Stimulated activated memory B cell treated with anti-CD40 and anti-IgM and Interleukin-4, amounts not matched to agents 10 μg/mL and 1 μg/mL and 100 μg/mL, for 72 hours (primary cell): ENCODE measurements at regions not wholly inside any gene's neighbourhood (a gene's known extent, or its start where the extent isn't known, plus 50 kb on each side); places are given as distances from the start of the nearest gene placed in this dataset.

Experiments used
- ATAC-seq: fragments of 150-1000 bp; cut with Tn5 transposase; 2 replicates; pipeline ENCODE4 v1.10.0; 2021
- H3K27ac Mint-ChIP-seq: one replicate; pipeline ENCODE4 v1.8.0; 2022; ENCODE audit warnings: mild to moderate bottlenecking, mixed read lengths
- H3K27me3 Mint-ChIP-seq: one replicate; pipeline ENCODE4 v1.8.0; 2022; ENCODE audit warnings: mixed read lengths
- H3K36me3 Mint-ChIP-seq: one replicate; pipeline ENCODE4 v1.8.0; 2022; ENCODE audit warnings: mixed read lengths
- H3K4me1 Mint-ChIP-seq: one replicate; pipeline ENCODE4 v1.8.0; 2022; ENCODE audit warnings: mixed read lengths
- H3K4me3 Mint-ChIP-seq: one replicate; pipeline ENCODE4 v1.8.0; 2022; ENCODE audit warnings: mild to moderate bottlenecking, moderate library complexity, mixed read lengths
- H3K9me3 Mint-ChIP-seq: one replicate; pipeline ENCODE4 v1.8.0; 2022; ENCODE audit warnings: mixed read lengths

GRCh38 chr13:111939666-111940278 lies 127.2 kb upstream of the SOX1 start:
- Mint-ChIP-seq H3K36me3 (no peaks in the 10 kb centered on the region), H3K4me3 (no peak overlapping the region), H3K9me3 (peaks cover 8% of the 10 kb centered on the region), H3K27ac (no peak overlapping the region), H3K4me1 (no peaks in the 10 kb centered on the region), H3K27me3 (no peaks in the 10 kb centered on the region)
- no peak for ATAC-seq

DNA sequence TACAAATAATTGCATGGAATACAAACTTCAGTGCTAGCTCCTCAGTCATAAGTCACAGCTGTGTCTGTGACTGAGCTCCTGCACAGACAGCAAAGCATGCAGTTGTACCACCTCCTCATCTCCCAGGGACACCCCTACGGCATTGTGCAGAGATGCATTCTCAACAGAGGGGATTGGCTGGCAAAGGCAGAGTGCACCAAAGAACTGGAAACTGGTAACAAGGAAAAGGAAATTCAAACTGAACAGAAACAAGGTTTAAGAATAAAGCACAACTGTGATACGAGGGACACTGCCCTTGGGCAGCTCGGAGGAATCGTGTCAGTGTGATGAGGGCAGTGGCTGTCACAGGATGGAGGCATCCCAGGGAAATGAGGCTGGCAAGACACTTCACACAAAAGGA lies 126.1 kb upstream of the SOX1 start:
- no peaks in the 10 kb centered on the region for H3K4me1 Mint-ChIP-seq
- H3K27me3 Mint-ChIP-seq = no peaks in the 10 kb centered on the region
- peaks cover 8% of the 10 kb centered on the region for H3K9me3 Mint-ChIP-seq
- H3K36me3 Mint-ChIP-seq = no peaks in the 10 kb centered on the region
- no peak overlapping the region for H3K4me3 Mint-ChIP-seq
- ATAC-seq = no peak
- H3K27ac Mint-ChIP-seq = no peak overlapping the region

DNA sequence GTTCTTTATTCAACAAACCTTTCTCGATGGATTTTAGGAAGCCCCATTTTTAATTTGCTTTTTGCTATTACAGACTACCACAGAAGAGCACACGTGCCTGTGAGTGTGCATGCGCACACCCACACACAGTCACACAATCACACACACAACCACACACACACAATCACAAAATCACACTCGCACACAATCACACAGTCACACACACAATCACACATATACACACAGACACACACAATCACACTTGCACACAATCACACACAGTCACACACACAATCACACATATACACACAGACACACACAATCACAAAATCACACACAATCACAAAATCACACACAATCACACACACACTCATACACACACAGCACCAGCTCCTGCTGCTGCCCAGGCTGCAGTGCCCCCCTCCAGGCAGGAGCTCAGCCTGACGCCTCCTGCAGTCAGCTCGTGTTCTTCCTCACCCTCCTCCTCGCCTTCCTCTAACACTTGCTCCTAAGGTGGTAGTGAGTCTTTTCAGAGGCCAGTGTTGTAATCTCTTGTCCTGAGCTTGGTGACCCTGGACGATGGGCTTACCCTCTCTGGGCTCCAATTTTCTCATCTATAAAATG lies 125.0 kb upstream of the SOX1 start:
- no peak for ATAC-seq
- Mint-ChIP-seq H3K36me3 (no peaks in the 10 kb centered on the region), H3K27me3 (no peaks in the 10 kb centered on the region), H3K4me1 (no peaks in the 10 kb centered on the region), H3K27ac (no peak overlapping the region), H3K9me3 (peaks cover 8% of the 10 kb centered on the region), H3K4me3 (no peak overlapping the region)

DNA sequence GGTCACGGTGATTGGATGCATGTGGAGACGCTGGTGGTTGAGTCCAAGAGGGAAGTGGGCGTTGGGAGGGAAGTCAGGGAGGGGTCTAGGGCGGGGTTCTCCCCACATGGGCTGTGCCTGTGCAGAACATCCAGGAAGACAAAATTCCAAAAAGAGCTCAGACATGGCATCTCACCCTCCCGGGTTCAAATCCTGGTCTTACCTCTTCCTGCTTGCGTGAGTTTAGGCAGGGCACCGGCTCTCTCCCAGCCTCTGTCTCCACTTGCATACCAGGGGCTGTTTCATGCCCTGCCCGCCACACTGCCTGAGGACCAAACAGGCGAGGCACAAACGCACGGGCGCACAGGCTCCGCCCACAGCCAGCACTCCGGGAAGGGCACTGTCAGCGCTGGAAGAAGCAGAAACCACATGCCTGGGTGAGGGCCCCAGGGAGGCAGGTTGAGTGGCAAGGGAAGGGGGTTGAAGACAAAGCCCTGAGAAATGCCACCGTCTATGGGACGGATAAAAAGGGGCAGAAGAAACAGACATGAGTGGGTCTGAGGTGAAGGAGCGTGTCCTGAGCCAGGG lies 123.6 kb upstream of the SOX1 start:
- ATAC-seq = no peak
- H3K4me1 Mint-ChIP-seq = no peaks in the 10 kb centered on the region
- no peak overlapping the region for H3K27ac Mint-ChIP-seq
- no peaks in the 10 kb centered on the region for H3K36me3 Mint-ChIP-seq
- no peaks in the 10 kb centered on the region for H3K27me3 Mint-ChIP-seq
- no peak overlapping the region for H3K4me3 Mint-ChIP-seq
- H3K9me3 Mint-ChIP-seq = peaks cover 8% of the 10 kb centered on the region

DNA sequence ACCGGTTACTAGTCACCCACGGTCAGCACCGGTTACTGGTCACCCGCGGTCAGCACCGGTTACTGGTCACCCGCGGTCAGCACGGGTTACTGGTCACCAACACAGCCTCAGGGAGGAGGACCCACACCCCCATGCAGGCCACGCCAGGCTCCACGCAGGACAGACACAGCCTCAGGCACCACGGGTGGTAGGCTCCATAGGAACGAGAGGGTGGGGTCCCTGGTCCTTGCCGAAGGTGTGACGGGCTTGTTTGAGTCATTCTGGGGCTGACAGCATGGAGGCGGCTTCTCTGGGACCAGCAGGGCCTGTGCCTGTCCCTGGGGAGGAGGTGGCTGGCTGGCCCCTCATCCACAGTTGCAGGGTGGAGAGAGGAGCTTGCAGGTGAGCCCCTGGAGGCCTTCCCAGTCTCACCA lies 122.8 kb upstream of the SOX1 start:
- no peak for ATAC-seq
- no peaks in the 10 kb centered on the region for H3K27me3 Mint-ChIP-seq
- H3K4me1 Mint-ChIP-seq = no peaks in the 10 kb centered on the region
- peaks cover 8% of the 10 kb centered on the region for H3K9me3 Mint-ChIP-seq
- H3K36me3 Mint-ChIP-seq = no peaks in the 10 kb centered on the region
- no peak overlapping the region for H3K4me3 Mint-ChIP-seq
- no peak overlapping the region for H3K27ac Mint-ChIP-seq

DNA sequence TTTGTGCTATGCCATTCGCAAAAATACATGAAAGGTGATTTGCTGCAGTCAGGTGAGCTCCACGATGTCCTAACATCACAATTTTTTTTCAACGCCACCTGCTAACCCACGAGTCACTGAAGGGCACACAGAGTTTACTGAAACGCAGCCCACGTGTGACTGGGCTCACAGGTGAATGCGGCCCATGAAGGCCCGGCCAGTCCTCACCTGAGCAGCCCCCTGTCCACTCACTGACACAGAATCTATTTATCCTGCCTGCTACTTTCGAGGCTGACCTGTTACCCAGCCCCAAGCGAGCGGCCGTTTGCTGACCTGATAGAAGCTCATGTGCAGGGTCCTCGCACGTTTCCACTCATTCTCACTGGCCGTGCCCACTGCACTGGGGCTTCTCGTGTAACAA lies 121.9 kb upstream of the SOX1 start:
- H3K9me3 Mint-ChIP-seq = peaks cover 6% of the 10 kb centered on the region
- ATAC-seq = no peak
- no peak overlapping the region for H3K27ac Mint-ChIP-seq
- no peaks in the 10 kb centered on the region for H3K4me1 Mint-ChIP-seq
- no peak overlapping the region for H3K4me3 Mint-ChIP-seq
- H3K36me3 Mint-ChIP-seq = no peaks in the 10 kb centered on the region
- H3K27me3 Mint-ChIP-seq = no peaks in the 10 kb centered on the region

DNA sequence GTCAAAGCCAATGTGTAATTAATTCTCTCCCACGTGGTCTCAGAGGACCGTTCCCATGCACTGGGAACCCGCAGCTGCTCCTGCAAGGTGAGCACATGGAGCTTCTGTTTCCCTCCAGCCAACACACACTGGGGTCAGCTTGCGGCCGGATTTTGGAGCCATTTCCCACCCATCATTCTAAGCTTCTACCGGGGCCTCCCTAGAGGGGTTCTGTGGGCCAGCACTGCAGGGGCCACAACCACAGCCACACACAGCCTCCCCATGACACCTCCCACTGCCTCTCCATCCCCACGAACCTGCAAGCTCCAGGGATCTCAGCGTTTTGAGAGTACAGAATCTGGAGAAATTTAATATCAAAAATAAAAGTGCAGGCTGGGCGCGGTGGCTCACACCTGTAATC lies 120.7 kb upstream of the SOX1 start:
- H3K36me3 Mint-ChIP-seq = no peaks in the 10 kb centered on the region
- ATAC-seq = no peak
- peaks cover 8% of the 10 kb centered on the region for H3K9me3 Mint-ChIP-seq
- H3K4me3 Mint-ChIP-seq = no peak overlapping the region
- H3K27me3 Mint-ChIP-seq = no peaks in the 10 kb centered on the region
- H3K27ac Mint-ChIP-seq = no peak overlapping the region
- no peaks in the 10 kb centered on the region for H3K4me1 Mint-ChIP-seq

DNA sequence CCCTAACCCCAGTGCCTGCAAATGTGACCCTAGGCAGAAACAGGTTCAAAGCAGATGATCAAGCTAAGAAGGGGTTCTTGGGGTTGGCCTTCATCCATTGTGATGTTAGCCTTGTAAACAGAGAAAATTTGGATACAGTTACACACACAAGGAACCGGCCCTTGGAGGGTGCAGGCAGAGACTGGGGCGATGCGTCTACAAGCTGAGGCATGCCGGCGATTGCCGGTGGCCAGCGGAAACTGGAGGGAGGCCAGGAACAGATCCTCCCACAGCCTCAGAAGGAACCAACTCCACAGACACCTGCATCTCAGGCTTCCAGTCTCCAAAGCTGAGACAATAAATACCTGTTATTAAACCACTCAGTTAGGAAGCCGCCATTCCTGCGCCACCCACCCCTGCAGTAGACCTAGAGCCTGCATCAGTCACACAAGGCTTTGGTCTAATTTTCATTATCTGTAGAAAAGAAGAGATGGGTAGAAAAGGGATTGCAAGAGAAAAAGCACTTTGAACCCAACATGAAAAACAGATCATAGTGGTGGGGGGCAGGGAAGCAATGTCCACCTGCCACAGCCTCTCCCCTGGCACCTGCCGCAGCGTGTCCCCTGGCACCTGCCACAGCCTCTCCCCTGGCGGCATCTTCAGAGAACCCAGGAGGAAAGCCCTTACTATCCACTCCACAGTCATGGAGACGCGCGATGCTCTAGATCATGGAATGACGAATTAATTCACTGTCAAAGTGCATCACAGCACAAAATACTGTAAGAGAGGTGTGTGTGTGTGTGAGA lies 119.7 kb upstream of the SOX1 start:
- no peak for ATAC-seq
- Mint-ChIP-seq H3K27ac (no peak overlapping the region), H3K4me1 (no peaks in the 10 kb centered on the region), H3K27me3 (no peaks in the 10 kb centered on the region), H3K4me3 (no peak overlapping the region), H3K9me3 (peaks cover 3% of the 10 kb centered on the region), H3K36me3 (no peaks in the 10 kb centered on the region)

DNA sequence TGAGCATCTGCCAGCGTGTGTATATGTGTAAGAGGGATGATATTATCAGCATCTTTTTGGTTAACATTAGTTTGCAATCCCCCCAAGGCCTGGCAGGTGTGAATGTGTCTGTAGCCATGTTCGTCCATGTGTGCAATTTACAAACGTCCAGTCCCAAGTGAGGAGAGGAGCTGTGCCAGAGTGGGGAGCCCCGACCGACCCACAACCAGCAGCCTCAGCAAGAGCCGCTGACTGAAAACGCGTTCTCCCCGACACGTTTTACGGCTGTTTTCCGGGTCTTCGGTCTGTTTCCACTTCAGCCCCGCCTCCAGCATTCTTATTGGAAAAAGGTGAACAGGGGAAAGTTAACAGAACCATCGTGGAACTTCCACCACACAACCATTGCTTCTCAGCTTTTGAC lies 119.1 kb upstream of the SOX1 start:
- H3K36me3 Mint-ChIP-seq = no peaks in the 10 kb centered on the region
- peaks cover 3% of the 10 kb centered on the region for H3K9me3 Mint-ChIP-seq
- no peak overlapping the region for H3K4me3 Mint-ChIP-seq
- H3K27ac Mint-ChIP-seq = no peak overlapping the region
- no peaks in the 10 kb centered on the region for H3K4me1 Mint-ChIP-seq
- ATAC-seq = no peak
- H3K27me3 Mint-ChIP-seq = no peaks in the 10 kb centered on the region

GRCh38 chr13:111948281-111948680 lies 118.7 kb upstream of the SOX1 start:
- H3K27me3 Mint-ChIP-seq = no peaks in the 10 kb centered on the region

GRCh38 chr13:111948811-111949210 lies 118.1 kb upstream of the SOX1 start:
- no peaks in the 10 kb centered on the region for H3K27me3 Mint-ChIP-seq
- H3K27ac Mint-ChIP-seq = no peak overlapping the region
- no peak overlapping the region for H3K4me3 Mint-ChIP-seq
- H3K9me3 Mint-ChIP-seq = peaks cover 3% of the 10 kb centered on the region
- no peaks in the 10 kb centered on the region for H3K36me3 Mint-ChIP-seq
- no peak for ATAC-seq
- H3K4me1 Mint-ChIP-seq = no peaks in the 10 kb centered on the region

More at GRCh38 chr13:111948281-111948680, 118.7 kb upstream of the SOX1 start:
- no peaks in the 10 kb centered on the region for H3K36me3 Mint-ChIP-seq
- no peak for ATAC-seq
- no peak overlapping the region for H3K27ac Mint-ChIP-seq
- H3K9me3 Mint-ChIP-seq = peaks cover 3% of the 10 kb centered on the region
- H3K4me1 Mint-ChIP-seq = no peaks in the 10 kb centered on the region
- no peak overlapping the region for H3K4me3 Mint-ChIP-seq

GRCh38 chr13:111949311-111949710 lies 117.6 kb upstream of the SOX1 start:
- peaks cover 3% of the 10 kb centered on the region for H3K9me3 Mint-ChIP-seq
- no peak overlapping the region for H3K4me3 Mint-ChIP-seq
- no peak overlapping the region for H3K27ac Mint-ChIP-seq
- no peaks in the 10 kb centered on the region for H3K36me3 Mint-ChIP-seq
- no peaks in the 10 kb centered on the region for H3K27me3 Mint-ChIP-seq
- no peak for ATAC-seq
- H3K4me1 Mint-ChIP-seq = no peaks in the 10 kb centered on the region

DNA sequence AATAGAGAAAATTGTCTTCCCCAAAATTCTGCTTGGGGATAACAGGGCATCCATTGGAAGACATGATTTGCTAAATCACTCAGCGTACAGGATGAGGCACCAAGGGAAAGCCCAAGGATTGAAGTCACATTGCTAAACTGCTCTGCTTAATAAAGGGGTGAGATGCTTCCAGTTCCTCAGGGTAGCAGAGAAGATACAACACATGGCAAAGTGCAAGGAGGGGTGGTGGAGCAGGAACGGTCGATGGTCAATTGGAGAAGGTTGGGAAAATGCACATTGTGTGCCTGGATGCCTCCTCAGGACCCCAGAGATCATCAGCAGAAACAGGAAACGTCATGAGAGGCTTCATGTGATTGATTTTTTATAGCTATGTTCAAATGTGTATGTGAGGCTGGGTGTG lies 116.3 kb upstream of the SOX1 start:
- no peaks in the 10 kb centered on the region for H3K4me1 Mint-ChIP-seq
- no peak overlapping the region for H3K4me3 Mint-ChIP-seq
- peaks cover 3% of the 10 kb centered on the region for H3K9me3 Mint-ChIP-seq
- no peak overlapping the region for H3K27ac Mint-ChIP-seq
- H3K27me3 Mint-ChIP-seq = no peaks in the 10 kb centered on the region
- no peak for ATAC-seq
- H3K36me3 Mint-ChIP-seq = no peaks in the 10 kb centered on the region

DNA sequence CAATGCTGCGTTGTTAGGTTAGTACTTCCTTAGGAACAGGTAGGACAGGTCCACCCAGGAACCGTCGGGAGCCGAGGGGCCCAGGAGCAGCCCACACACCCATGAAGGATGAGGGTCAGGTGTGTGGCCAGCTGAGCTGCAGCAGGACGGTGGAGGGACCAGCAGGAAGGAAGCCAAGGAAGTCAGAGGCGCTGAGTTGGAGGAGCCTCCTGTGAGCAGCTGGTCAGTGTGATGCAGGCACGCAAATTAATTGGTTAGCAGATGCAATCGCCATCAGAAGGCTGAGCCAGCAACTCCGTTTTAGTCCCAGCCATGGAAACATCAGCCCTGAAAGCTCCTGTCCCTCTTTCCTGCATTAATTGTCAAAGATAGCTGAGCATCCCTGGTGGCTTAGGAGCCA lies 114.9 kb upstream of the SOX1 start:
- Mint-ChIP-seq H3K36me3 (no peaks in the 10 kb centered on the region), H3K27ac (no peak overlapping the region), H3K4me3 (no peak overlapping the region), H3K27me3 (no peaks in the 10 kb centered on the region), H3K9me3 (peaks cover 3% of the 10 kb centered on the region), H3K4me1 (no peaks in the 10 kb centered on the region)
- no peak for ATAC-seq

- Mint-ChIP-seq H3K27ac (no peak overlapping the region), H3K4me3 (no peak overlapping the region), H3K9me3 (peaks cover 3% of the 10 kb centered on the region), H3K27me3 (no peaks in the 10 kb centered on the region), H3K36me3 (no peaks in the 10 kb centered on the region), H3K4me1 (no peaks in the 10 kb centered on the region)
- ATAC-seq = no peak
Measured at GRCh38 chr13:111952814-111953213, 114.1 kb upstream of the SOX1 start.
